CD4-positive, alpha-beta T cell treated with Interleukin-1 beta for 1 hour (primary cell): ENCODE measurements at regions not wholly inside any gene's neighbourhood (a gene's known extent, or its start where the extent isn't known, plus 50 kb on each side); places are given as distances from the start of the nearest gene placed in this dataset.

Experiments
- DNase-seq, 2 donors: peaks; one replicate each; pipeline ENCODE4 v3.0.0-alpha.2; 2020 to 2022

DNA sequence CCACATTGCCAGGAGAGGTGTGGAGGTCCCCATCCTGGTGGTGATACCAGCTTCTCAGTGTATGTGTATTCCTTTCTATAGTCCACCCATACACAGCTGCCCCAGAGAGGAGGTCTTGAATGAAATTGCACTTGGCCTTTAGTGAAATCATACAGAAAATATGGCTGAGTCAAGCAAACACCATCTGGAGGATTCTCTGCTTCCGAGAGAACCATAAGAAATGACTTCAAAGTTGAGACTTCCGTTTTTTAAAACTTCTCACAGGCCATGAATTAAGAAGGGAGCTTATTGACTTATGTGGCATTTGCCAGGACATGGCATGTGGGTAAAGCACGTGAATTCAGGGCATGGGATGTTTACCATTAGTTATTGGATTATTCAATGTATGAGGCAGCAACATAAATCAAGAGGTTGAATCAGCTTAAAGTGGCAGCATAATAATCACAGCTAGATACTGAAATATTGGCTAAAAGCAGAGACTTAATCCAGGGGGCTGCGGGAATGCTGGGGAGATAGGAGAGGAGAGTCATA, 119.1 kb upstream of the MTNR1B start:
- no peak for DNase-seq

DNA sequence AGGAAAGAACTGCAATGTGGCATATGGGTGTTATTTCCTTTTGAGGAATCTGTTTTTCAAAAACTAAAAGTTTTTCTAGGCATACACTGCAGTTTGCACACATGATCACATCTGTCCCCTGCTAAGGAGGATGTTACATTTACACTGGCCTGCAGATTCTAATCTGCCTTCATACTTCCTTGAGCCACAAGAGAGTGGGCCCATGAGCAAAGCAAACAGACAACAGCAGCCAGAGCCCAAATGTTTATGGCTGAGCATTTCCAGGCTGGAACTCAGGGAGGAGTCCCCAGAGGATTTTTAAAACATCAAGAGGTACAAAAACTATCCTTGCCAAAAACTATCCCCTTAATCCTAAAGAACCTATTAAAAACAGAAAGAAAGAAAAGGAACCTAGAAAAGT, 117.2 kb upstream of the MTNR1B start:
- no peak for DNase-seq

DNA sequence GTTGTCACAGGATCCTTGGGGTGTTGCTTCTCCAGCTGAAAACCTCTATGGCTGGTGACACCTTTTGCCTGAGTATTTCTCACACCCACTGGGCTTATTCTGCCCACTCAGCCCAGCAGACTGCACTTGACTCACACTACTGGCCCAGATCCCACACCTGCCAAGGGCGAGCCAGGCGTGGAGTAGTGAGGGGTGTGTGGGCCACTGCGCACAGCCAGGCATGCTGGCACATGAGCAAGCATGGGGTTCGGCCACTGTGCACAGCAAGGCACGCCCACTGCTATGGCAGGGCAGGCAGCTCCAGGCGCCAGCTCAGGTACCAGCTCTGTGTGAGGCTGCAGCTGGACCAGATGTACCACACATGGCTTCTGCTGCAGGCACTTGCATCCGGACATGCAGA, 116.5 kb upstream of the MTNR1B start:
- DNase-seq = no peak

DNA sequence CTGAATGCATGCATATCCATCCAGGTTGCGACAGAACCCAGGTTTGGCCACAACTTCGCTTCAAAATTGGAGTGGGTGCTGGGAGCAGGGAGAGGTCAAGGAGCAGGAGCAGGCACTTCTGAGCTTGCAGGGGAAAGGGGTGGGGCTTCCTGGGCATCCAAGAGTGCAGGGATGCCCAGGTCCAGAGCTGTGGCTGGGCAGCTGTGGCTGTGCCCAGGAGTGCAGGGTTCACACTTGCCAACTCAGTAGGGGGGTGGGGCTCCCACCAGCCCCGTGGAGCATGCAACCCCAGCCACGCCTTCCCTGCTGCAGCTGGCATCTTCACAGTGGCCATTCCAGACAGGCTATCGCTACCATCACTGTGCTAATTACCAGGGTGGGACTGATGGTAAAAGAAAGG, 115.3 kb upstream of the MTNR1B start:
- DNase-seq = no peak

GRCh38 chr11:92854952-92855351, 114.5 kb upstream of the MTNR1B start:
- DNase-seq = no peak

DNA sequence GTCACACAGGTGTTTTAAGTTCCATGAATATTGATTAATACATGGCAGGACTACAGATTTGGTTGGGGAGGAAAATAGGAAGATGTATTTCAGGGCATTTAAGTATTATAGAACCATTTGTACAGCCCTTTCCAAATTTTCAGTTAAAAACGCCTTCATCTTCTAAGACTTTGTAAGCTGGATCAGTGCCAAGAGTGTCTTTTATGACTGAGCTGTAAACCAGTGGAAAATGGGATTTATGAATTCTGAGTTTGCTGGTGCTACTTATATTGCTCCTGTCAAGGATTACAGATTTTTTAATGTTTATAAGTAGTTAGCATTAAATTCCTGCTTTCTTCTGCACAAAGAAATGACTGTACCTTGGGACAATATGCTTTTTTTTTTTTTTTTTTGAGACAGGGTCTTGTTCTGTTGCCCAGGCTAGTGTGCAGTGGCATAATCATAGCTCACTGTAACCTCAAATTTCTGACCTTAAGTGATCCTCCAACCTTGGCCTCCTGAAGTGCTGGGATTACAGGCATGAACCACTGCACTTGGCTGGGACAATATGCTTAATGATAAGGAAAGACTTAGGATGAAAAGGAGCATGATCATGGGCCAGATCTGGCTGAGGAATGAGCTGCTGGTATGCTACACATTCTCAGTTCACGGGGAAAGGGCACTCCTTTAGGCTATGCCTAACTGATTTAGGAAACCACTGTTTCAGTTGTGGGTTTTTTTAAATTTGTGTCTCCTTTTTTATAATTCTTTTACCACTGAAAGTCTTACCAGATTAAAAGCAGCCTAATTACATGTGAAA, 113.6 kb upstream of the MTNR1B start:
- DNase-seq = no peak

DNA sequence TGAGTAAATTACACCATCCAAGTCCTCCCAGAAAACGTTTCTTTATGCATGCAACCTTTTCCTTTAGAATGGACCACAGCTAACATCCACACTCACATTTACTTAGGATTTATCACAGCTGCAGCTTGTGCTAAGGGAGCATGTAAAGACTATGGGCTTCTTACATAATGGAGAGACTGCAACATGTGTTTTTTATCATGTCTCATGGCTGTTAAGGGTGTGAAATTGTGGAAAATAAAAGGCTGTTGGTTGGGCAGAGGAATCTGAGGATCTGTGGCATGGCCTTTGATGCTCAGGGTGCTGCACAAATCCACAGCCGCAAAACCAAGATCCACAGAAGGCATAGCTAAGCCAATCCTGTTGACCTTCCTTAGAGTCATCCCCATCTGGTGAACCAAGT, 112.0 kb upstream of the MTNR1B start:
- no peak for DNase-seq

DNA sequence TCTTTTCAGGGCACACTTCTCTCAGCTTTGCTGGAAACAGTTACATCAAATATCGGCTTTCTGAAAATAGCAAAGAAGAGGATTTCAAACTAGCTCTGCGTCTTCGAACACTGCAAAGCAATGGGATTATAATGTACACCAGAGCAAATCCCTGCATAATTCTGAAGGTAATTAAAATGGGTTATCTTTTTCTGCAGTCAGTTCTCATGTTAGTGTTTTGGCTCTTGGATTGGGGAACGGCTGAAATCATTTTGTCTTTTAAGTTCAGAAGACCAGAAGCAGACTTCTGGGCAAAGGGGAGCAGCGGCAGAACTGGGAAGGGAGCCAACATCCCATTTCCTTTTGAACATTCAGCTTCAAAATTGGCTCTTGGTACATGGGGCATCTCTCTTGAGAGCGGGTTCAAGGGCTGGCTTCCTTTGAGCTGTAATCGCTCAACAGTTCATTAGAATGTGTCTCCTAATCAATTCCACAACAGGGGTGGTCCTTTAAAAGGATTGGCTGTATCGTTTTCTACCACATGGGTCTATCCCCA, 110.2 kb upstream of the MTNR1B start:
- DNase-seq = no peak

- DNase-seq = no peak
Measured at GRCh38 chr11:92861634-92862033, 107.8 kb upstream of the MTNR1B start.

DNA sequence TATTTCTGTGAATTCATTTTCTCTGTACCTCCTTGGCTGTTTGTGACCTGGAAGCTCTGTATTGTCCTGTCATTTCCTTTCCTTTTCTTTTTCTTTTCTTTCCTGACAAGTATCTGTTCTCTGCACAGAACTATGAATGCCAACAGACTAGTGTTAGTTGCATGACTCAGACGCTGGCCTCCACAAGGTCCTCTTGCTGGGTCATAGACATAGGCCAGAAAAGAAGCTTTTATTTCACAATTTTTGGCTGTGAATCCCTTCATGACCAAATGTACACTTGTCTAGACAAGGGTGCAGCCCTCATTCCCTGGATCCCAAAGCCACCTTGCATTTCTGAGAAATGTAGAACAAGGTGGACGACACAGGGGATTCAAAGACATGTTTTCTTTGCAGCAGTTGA, 104.1 kb upstream of the MTNR1B start:
- DNase-seq = no peak

DNA sequence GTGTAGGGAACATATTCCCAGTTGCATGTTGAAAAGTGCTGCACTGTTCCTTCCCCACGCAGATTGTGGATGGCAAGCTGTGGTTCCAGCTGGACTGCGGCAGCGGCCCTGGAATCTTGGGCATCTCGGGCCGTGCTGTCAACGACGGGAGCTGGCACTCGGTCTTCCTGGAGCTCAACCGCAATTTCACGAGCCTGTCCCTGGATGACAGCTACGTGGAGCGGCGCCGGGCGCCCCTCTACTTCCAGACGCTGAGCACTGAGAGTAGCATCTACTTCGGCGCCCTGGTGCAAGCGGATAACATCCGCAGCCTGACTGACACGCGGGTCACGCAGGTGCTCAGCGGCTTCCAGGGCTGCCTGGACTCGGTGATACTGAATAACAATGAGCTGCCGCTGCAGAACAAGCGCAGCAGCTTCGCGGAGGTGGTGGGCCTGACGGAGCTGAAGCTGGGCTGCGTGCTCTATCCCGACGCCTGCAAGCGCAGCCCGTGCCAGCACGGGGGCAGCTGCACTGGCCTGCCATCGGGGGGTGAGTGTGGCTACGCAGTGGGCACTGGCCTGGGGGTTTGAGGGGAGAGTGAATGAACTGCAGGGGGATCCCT, 102.7 kb upstream of the MTNR1B start:
- no peak for DNase-seq

GRCh38 chr11:92867913-92868619, 101.4 kb upstream of the MTNR1B start:
- no peak for DNase-seq

DNA sequence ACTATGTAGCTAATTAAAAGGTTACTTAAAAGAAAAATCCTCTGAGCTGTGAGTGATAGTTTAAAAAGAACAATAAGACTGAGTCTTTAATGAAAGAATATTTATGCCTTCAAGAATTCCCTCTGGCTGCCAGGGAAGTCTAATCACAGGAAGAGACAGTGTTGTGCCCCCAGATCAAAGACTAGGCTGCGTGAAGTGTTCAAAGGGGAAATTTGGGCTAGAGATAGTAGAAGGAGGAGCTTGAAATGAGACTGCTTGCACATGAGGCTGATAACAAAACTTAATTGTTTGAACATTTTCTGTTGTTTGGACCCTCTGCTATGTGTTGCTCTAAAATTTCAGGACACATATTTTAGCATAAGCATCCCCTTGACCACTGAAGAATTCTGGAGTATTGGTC, 99.7 kb upstream of the MTNR1B start:
- no peak for DNase-seq

GRCh38 chr11:92870196-92870832, 99.1 kb upstream of the MTNR1B start:
- DNase-seq = no peak

GRCh38 chr11:92873551-92873950, 95.9 kb upstream of the MTNR1B start:
- DNase-seq = no peak

DNA sequence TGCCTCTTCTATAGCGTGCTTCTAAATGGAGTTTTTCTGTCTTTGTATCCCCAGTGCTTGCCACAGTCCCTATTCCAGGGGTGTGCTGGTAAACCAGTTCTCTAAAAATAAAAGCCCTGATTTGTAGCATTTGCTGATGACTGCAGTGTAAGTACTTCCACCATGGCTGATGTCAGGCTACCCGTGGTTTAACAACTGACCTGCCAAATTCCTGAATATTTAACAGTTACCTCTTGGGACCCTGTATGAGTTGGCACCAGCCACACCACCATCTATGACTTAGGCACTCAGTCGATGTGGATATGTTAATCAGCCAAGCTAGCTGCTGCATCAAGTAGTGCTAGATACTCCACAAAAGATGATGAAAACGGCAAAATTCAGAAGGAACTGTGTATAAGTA, 94.0 kb upstream of the MTNR1B start:
- DNase-seq = no peak

DNA sequence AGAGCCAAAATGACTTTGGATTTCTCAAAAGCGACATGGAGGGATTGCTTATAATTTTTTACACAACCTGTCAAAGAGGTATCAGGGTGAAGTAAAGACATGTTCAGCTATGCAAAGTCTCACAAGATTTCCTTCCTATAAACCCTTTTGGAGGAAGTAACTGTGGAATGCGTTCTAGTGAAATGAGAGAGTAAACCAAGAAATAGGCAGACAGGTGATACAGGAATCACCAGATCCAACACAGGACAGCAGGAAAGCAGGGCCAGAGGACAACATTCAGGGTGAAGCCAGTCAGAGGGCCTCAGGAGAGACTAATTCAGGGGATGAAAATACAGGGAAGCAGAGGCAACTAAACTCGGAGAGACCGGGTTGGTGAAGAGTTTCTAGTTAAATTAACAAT, 90.4 kb upstream of the MTNR1B start:
- no peak for DNase-seq

DNA sequence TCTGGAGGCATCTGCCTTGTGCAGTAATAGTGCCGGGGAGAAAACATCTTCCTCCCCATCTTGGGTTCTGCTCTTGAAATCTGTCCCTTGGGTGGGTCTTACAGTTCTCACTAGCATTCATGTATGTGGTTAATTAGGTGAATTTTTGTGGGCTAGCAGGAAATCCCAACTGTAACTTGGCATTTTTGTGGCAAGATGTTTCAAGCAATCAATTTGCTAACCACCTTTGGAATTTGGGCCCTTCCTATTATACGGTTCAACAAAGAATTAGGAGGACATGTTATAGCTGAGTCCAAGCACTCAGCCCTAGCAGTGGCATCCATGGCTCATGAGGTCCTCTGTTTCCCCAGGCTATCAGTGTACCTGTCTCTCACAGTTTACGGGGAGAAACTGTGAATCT, 89.1 kb upstream of the MTNR1B start:
- no peak for DNase-seq

DNA sequence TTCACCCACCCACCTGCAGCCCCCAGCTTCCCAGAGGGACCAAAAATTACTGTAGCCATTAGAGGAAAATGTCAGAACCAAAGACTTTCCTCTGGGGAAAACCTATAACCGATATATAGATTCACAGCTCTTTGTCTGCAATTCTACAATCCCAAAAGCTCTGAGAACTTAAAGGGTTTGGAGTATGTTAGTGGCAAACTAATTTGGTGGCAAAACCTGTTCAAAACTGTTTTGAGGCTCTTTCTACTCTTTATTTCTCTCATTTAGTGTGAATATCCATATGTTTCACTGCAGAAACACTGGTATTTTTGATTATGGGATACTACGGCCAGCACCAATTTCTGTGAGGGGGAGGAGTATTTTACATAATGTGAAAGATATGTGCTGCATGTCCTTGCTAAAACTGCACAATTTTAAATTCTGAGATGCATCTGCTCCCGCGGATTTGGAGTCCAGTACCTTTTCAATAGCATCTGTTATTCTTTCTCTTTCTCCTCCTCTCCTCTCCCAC, 87.5 kb upstream of the MTNR1B start:
- DNase-seq = no peak

GRCh38 chr11:92882828-92883611, 86.4 kb upstream of the MTNR1B start:
- DNase-seq = no peak

DNA sequence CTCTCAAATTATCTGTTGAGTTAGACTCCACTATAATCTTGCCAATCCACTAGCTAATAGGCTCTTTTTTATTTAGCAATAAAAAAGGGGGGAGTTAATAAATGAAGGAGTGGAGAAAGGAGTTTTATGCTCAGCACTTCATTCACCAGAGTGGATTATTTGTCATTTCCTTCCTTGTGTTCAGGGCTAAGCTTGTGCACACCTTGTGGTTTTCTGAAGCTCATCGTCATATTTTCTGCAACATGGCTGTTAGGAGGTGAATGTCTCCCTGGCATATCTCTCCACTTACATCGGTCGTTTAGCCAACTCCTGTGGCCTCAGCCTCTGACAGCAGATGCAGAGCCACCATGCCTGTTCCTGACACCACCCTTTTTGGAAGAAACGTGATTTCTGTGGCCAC, 83.9 kb upstream of the MTNR1B start:
- DNase-seq = no peak
